Tibial artery (tissue), 4 donors: ENCODE measurements at regions not wholly inside any gene's neighbourhood (a gene's known extent, or its start where the extent isn't known, plus 50 kb on each side); places are given as distances from the start of the nearest gene placed in this dataset.

Experiments used
- DNase-seq, 2 donors: peaks; one replicate each; pipeline ENCODE4 v3.0.0-alpha.2; 2019
- H3K27ac ChIP-seq, 2 donors: fragments of 200-600 bp; sonication (generic) in 1 of 2; 1 replicate in 1 of 2; 2 replicates in 1 of 2; pipeline ENCODE4 v1.5.1; 2018 to 2019; ENCODE audit warnings: mild to moderate bottlenecking in 1 of 2
- H3K27me3 ChIP-seq, 2 donors: fragments of 200-600 bp; sonication (generic) in 1 of 2; one replicate each; pipeline versions ENCODE4 v1.5.1 to v1.6.0; 2016 to 2019
- H3K36me3 ChIP-seq, 3 donors: fragments of 200-600 bp; sonication (generic) in 2 of 3; one replicate each; pipeline ENCODE4 v1.5.1; 2016 to 2019; ENCODE audit warnings: mild to moderate bottlenecking in 2 of 3
- H3K4me1 ChIP-seq, 4 donors: fragments of 200-600 bp; sonication (generic) in 2 of 4; 1 replicate in 3 of 4; 2 replicates in 1 of 4; pipeline ENCODE4 v1.5.1; 2016 to 2019
- H3K4me3 ChIP-seq, 2 donors: fragments of 200-600 bp; sonication (generic) in 1 of 2; 1 replicate in 1 of 2; 2 replicates in 1 of 2; pipeline ENCODE4 v1.5.1; 2018 to 2019; ENCODE audit warnings: mild to moderate bottlenecking in 2 of 2
- H3K9me3 ChIP-seq, 3 donors: fragments of 200-600 bp; sonication (generic) in 1 of 3; one replicate each; pipeline ENCODE4 v1.5.1; 2016 to 2019
- CTCF ChIP-seq, 2 experiments: fragments of 200-600 bp in 1 of 2; fragments of 450-650 bp in 1 of 2; IDR thresholded peaks; one replicate each; pipeline ENCODE4 v1.5.1; 2017 to 2019; ENCODE audit warnings: antibody characterized with exemption in 2 of 2, mild to moderate bottlenecking in 1 of 2, moderate library complexity in 1 of 2
- intact Hi-C: fragments of 100-400 bp; cut with DNase I; formaldehyde crosslinking; loops from one replicate; pipeline ENCODE4 v1.15.0; 2023; ENCODE audit warnings: low total_unique reads

- intact Hi-C loops = no loop called here
- Histone ChIP-seq H3K4me3 (no peak overlapping the region), H3K9me3 (no peaks in the 10 kb centered on the region), H3K27me3 (no peaks in the 10 kb centered on the region), H3K36me3 (no peaks in the 10 kb centered on the region), H3K4me1 (no peaks in the 10 kb centered on the region), H3K27ac (no peak overlapping the region)
- no peak for DNase-seq
- no peak for TF ChIP-seq CTCF (IDR thresholded peaks at IDR 0.05)
Observed at GRCh38 chr9:18173923-18174322, 300.0 kb upstream of the ADAMTSL1 start.

- TF ChIP-seq CTCF (IDR thresholded peaks at IDR 0.05) = no peak
- DNase-seq = no peak
- H3K4me1 ChIP-seq = peaks cover 0 to 7% (median 0%) of the 10 kb centered on the region in 4 donors
- H3K36me3 ChIP-seq = no peaks in the 10 kb centered on the region
- H3K27ac ChIP-seq = no peak overlapping the region
- no peaks in the 10 kb centered on the region for H3K9me3 ChIP-seq
- H3K4me3 ChIP-seq = no peak overlapping the region
- intact Hi-C loops = no loop called here
- no peaks in the 10 kb centered on the region for H3K27me3 ChIP-seq
Observed at GRCh38 chr9:18182636-18183035, 291.3 kb upstream of the ADAMTSL1 start.

GRCh38 chr9:18183974-18184373, 290.0 kb upstream of the ADAMTSL1 start:
- intact Hi-C loops = no loop called here
- no peak overlapping the region for H3K27ac ChIP-seq
- DNase-seq = no peak
- H3K36me3 ChIP-seq = no peaks in the 10 kb centered on the region
- H3K4me1 ChIP-seq = peaks cover 0 to 7% (median 0%) of the 10 kb centered on the region in 4 donors
- TF ChIP-seq CTCF (IDR thresholded peaks at IDR 0.05) = no peak
- H3K27me3 ChIP-seq = no peaks in the 10 kb centered on the region
- H3K4me3 ChIP-seq = no peak overlapping the region
- no peaks in the 10 kb centered on the region for H3K9me3 ChIP-seq

GRCh38 chr9:18184401-18184800, 289.6 kb upstream of the ADAMTSL1 start:
- peaks cover 0 to 9% (median 0%) of the 10 kb centered on the region in 4 donors for H3K4me1 ChIP-seq
- H3K27ac ChIP-seq = no peak overlapping the region
- no peaks in the 10 kb centered on the region for H3K9me3 ChIP-seq
- H3K36me3 ChIP-seq = no peaks in the 10 kb centered on the region
- DNase-seq = no peak
- no peak for TF ChIP-seq CTCF (IDR thresholded peaks at IDR 0.05)
- no peak overlapping the region for H3K4me3 ChIP-seq
- intact Hi-C loops = no loop called here
- no peaks in the 10 kb centered on the region for H3K27me3 ChIP-seq

GRCh38 chr9:18185196-18185595, 288.8 kb upstream of the ADAMTSL1 start:
- no peak overlapping the region for H3K27ac ChIP-seq

More at GRCh38 chr9:18185196-18185595, 288.8 kb upstream of the ADAMTSL1 start:
- no peak for DNase-seq
- intact Hi-C loops = no loop called here
- Histone ChIP-seq H3K4me3 (no peak overlapping the region), H3K36me3 (no peaks in the 10 kb centered on the region), H3K27me3 (no peaks in the 10 kb centered on the region), H3K9me3 (no peaks in the 10 kb centered on the region), H3K4me1 (peaks cover 0 to 16% (median 0%) of the 10 kb centered on the region in 4 donors)
- TF ChIP-seq CTCF (IDR thresholded peaks at IDR 0.05) = no peak
